ENCODE measurements at regions not wholly inside any gene's neighbourhood (a gene's known extent, or its start where the extent isn't known, plus 50 kb on each side); places are given as distances from the start of the nearest gene placed in this dataset.
"Not testable (repeated sequence)": the region's sequence is repeated elsewhere in the genome, so short reads cannot be mapped to it uniquely, and the experiment has no call there.

DNA sequence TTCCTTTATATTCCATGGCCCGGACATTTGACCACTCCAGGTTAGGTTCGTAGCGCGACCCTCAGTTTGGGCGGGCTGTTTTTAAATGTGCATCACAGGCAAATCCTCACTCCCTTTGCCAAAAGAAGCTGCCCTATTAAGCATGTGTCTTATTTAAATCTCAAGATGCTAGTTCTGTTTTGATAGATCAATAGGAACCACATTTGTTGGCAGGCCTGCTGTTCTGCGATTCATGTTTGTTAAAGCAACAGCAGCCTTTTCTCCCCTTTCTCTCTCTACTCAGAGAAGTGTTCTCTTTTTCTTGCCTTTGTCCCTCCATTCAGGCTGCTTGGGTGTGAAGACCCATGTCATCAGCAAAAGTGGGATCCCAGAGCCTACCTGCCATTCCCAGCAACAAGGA is 212.0 kb upstream of the SSTR4 start:
- DNase-seq, result no peak

DNA sequence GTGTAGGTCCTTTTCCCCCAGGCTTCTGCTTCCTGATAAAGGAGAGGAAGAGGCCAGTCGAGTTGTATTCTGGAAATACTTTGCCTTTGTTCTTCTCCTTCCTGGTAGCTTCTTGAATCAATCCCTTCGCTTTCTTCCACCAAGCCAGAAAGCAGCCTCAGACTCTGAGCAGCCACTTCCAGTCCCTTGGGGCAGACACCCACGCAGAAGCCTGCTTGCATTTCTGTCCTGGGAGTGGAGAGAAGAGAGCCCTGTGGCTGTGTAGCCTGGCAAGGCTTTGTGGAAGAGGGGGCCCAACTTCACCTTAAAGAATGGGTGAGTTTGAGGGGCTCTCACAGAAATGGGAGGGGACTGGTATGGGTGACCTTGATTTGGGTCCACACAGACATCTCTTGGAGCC is 211.0 kb upstream of the SSTR4 start:
- DNase-seq, result no peak

DNA sequence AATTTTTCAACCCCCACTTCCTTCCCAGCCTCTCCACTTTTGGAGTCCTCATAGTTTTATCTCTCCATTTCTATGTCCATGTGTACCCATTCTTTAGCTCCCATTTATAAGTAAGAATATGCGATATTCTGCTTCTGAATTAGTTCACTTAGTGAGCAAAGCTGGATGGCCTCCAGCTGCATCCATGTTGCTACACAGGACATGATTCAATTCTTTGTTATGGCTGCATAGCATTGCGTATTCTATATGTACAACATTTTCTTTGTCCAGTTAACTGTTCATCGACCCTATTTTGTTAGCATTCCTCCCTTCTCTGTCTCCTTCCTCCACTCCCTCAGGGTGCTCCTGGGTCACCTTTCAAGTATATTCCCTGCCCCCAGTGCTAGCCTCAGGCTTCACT is 210.0 kb upstream of the SSTR4 start:
- no peak for DNase-seq

DNA sequence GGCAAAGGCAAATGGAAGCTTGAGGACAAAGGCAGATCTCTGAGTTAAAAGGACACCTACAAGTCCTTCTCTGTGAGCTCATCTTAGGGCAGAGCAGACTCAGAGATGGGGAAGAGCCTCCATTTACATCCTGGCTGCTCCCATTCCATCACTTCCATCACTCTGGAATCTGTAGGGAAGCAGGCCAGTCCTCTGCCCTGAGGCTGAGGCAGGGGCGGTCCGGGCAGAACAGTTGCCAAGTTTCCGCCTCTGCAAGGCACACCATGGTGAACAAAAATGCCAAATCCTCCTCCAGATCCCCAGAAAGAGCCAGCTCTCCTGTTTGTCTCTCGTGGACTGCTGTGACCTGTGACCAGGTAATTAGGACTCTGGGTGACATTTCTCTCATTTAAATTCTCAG is 209.6 kb upstream of the SSTR4 start:
- no peak for DNase-seq

DNA sequence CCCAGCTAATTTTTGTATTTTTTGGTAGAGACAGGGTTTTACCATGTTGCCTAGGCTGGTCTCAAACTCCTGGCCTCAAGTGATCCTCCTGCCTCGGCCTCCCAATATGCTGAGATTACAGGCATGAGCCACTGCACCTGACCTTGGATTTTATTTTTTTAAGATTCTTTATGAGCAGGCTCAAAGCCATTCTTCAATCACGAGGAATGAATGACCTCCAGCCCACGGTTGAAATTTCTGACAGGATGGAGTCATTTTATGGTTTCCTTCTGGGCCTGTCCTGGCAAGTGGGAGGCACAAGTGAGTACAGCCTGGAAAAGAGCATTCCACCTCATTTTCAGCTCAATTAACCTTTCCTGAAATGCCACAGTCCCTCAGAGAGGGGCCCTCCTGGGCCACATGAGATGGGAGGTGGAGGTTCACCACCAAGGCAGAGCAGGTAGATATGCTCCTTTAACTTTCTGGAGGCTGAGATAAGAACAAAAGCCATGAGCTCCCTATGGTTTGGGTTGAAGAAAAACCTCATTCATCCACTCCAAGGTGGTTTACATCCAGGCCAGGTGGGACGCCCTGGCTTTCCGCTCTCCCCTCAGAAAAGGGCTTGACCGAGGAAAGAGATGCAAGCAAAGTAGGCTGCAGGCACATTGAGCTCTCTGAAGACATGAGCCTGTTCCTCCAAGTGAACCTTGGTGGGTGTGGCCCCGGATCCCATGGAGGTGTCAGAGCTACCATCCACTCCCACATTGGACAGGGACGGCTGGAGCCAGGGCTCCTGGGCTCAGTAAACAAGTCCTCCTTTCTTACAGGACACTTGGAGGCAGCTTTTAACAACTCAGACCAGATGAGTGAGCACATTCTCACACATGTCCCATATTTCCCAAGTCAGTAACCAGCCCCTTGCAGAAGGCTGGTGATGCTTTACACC is 208.5 kb upstream of the SSTR4 start:
- no peak for DNase-seq

DNA sequence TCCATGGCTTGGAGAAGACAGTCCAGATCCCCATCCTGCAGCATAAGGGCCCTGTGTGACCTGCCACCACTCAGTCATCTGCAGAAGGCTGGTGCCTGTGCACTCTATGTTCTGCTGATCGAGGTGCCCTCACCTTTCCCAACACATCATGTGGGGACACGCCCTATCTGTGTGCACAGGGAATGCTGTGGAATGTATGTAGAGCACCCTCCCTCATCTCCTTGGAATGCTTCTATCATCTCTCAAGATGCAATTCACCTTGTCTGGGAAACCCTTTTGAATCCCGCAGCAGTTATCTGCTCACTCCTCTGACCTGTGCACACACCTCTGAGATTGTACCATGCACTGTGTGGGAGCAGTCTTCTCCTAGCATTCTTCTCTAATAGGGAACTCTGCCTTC is 207.2 kb upstream of the SSTR4 start:
- DNase-seq, result no peak

DNA sequence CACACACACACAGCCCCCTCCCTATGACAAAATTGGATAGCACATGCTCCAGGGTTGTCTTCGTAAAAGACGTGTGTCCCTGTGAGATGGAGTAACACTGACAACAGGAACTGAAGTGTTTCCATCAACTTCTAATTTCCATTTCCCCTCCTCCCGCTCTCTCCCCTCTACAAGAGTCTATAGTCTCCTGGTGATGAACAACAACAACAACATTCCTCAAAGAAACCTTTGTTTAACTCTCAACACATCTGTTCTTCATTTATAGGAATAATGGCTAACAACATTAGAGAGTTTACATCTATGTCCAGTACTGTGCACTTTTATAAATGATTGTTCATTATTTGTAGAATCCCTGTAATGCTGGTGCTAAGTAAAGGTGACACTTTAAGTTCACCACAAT is 205.8 kb upstream of the SSTR4 start:
- DNase-seq, result no peak

DNA sequence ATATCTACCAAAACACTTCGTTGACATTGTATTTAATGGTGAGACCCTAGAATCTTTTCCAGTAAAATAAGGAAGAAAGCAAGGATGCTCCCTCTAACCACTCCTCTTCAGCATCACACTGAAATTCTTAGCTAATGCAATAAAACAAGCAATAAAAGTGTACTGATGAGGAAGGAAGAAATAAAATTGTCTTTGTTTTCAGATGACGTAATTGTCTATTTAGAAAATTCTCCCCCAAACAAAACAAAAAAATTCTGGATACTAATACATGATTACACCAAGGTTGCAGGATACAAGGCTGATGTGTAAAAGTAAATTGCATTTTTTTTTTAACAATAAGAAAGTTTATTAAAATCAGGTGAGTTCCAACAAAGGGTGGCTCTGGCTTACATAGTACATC is 205.0 kb upstream of the SSTR4 start:
- no peak for DNase-seq

DNA sequence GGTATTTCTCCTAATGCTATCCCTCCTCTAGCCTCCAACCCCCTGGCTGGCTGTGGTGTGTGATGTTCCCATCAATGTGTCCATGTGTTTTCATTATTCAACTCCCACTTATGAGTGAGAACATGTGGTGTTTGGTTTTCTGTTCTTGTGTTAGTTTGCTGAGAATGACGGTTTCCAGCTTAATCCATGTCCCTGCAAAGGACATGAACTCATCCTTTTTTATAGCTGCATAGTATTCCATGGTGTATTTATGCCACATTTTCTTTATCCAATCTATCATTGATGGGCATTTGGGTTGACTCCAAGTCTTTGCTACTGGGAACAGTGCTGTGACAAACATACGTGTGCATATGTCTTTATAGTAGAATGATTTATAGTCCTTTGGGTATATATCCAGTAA is 204.4 kb upstream of the SSTR4 start:
- not testable (repeated sequence) for DNase-seq

DNA sequence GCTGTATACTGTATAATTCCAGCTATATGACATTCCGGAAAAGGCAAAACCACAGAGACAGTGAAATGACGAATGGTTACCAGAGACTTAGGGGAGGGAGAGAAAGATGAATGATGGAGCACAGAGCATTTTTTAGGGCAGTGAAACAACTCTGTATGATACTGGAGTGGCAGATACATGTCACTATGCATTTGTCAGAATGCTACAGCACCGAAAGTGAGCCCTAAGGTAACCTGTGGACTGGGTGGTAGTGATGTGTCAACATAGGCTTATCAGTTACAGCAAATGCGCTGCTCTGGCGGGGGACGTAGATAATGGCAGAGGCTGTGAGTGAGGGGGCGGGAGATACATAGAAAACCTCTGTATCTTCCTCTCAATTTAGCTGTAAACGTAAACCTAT is 201.3 kb upstream of the SSTR4 start:
- no peak for DNase-seq

DNA sequence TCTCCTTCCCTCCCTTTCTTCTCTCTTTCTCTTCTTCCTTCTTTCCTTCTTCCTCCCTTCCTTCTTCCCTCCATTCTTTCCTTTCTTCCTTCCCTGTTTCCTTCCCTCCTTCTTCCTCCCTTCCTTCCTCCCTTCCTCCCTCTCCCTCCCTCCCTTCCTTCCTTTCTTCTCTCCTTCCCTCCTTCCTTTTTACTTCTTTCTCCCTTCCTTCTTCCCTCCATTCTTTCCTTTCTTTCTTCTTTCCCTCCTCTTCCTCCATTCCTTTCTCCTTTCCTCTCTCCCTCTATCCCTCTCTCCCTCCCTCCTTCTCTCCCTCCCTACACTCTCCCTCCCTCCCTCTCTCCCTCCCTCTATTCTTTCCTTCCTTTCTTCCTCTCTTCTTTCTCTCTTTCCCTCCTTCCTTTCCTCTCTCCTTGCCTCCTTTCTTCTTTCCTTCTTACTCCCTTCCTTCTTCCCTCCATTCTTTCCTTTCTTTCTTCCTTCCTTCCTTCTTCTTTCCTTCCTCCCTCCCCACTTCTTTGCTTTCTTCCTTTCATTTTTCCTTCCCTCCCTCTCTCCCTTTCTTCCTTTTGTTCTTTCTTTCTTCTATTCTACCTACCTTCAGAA is 200.4 kb upstream of the SSTR4 start:
- DNase-seq, result no peak

DNA sequence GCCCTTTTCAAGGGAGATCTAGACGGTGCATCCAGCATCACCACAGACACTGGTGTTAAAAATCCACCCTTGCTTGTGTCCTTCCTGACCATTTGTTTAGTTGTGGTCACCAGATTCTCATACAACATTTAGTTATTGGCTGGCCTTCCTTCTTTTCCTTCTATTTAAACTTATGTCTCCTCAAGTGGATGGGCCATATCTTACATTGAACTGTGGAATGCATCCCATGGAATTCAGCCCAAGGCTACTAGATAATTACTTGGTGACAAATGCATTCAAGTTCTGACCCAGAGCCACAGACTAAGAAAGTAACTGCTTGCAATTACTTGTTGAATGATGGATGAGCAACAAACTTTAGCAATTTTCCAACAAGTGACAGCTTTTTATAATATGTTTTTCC is 198.9 kb upstream of the SSTR4 start:
- no peak for DNase-seq

DNA sequence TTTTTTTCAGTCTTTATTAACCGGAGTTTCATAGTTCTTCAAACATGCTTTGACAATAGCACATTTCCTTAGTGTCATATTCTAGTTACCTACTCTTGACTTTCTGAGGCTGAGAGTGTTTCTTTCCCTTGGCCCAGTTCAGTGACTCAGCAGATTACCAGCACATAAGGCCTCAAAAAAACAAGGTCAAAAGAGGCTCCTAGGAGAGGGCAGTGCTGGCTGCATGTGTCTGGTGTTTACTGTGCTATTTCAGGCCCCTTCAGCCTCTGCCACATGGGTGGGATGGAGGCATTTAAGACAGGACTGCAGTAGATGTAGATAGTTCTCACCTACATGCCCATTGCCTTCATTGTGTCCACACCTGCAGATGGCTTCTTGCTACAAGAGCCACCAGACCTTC is 198.2 kb upstream of the SSTR4 start:
- DNase-seq, result no peak

DNA sequence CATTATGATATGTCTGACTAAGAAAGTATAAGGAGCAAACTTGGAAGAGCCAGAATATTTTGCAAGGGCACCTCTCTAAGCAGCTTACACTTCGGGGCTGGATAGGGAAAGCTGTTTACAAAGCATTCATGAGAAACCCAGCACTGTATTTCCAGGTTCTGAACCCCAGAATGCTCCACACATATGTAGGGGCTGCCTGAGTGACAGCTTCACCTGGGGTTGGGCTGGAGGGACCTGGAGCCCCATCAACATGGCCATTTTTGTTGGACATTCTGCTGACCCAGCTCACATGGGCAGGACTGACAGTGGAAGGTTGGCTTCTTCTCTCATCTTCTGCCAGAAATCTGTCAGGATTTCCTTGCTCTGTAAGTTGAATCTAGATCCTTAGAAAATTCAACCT is 197.1 kb upstream of the SSTR4 start:
- DNase-seq, result no peak

DNA sequence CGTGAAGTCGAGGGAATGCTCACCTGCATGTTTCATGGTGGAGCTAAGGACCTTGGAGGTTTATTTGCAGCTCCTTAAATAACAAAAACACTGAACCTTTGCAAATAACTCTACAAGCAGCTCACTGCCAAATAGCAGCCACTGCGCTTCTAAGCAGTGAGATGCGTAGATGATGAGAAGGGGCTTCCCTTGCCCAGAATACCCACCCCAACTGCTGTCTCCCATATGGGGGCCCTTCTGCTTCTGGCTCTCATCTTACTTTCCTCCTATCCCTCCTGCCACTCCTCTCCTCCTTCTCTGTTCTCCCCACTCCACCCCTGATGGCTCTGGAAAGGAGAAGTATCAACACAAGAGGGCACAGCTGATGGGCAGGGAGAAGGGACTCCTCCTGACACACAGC is 193.3 kb upstream of the SSTR4 start:
- no peak for DNase-seq

DNA sequence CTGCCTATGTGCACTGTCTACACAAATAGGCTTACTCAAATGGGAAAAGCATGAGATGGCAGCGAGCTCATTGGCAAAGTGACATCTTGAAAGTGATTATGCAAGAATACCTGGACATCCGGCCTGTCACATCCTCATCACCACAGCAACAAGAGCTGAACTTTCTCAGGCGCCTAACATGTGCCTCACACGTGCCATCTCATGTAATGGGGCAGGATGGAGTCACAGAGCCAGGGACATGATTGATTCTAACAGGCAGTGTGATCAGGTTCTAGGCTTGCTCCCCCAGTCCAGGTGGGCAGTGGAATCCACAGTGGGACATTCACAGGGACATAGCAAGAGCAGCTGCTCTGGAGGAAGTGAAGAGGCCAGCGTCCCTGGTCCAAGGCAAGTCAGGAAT is 192.3 kb upstream of the SSTR4 start:
- no peak for DNase-seq

DNA sequence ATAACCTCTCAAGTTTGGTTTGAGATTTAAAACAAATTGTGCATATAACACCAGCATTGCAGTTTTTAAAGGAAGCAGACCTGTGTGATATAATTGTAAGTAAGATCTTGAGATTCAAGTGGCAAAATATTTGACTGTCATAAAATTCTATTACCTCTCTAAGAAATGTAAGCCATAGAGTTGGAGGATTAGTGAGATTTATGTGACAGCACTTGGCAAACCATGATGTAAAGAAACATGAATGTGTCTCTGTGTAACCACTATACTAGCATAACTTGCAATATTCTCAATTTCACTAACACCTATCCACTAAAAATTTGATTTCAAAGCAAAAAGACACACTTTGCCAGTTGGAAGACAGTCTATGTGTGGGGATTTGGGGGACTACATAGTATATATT is 190.2 kb upstream of the SSTR4 start:
- no peak for DNase-seq

DNA sequence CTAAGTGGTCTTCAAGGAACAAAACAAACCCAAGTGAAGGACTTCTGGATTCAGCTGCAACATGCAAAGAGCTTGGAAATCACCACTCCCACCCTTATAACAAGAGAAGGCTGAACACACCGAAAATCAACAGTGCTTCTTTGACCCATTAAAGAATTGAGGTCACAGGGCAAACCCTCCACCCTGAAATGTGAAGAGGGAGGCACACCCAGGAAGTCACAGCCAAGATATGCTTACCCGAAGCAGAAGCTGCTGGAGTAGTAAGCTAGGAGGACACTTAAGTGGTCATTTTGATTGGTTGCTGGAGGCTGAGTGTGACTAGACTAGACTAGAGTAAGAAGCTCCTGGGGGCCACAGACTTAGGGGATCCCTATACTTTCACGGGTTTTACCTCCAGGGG is 188.2 kb upstream of the SSTR4 start:
- DNase-seq, result no peak

DNA sequence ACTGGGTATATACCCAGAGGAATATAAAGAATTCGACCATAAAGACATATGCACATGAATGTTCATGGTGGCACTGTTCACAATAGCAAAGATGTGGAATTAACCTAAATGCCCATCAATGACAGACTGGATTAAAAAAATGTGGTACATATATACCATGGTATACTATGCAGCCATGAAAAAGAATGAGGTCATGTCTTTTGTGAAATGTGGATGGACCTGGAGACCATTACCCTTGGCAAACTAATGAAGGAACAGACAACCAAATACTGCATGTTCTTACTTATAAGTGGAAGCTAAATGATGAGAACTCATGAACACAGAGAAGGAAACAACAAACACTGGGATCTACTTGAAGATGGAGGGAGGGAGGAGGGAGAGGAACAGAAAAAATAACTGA is 186.7 kb upstream of the SSTR4 start:
- DNase-seq, result no peak

DNA sequence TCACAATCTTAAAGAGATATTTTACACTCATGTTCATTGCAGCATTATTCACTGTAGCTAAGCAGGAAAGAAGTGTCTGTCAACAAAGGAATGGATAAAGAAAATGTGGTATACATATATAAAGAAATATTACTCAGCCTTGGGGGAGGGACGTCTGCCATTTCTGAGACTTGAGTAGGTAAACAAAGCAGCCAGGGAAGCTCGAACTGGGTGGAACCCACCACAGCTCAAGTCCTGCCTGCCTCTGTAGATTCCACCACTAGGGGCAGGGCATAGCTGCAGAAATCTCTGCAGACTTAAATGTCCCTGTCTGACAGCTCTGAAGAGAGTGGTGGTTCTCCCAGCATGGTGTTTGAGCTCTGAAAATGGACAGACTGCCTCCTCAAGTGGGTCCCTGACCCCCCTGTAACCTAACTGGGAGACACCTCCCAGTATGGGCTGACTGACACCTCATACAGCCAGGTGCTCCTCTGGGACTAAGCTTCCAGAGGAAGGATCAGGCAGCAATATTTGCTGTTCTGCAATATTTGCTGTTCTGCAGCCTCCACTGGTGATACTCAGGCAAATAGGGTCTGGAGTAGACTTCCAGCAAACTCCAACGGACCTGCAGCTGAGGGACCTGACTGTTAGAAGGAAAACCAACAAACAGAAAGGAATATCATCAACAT is 183.3 kb upstream of the SSTR4 start:
- DNase-seq, result not testable (repeated sequence)

DNA sequence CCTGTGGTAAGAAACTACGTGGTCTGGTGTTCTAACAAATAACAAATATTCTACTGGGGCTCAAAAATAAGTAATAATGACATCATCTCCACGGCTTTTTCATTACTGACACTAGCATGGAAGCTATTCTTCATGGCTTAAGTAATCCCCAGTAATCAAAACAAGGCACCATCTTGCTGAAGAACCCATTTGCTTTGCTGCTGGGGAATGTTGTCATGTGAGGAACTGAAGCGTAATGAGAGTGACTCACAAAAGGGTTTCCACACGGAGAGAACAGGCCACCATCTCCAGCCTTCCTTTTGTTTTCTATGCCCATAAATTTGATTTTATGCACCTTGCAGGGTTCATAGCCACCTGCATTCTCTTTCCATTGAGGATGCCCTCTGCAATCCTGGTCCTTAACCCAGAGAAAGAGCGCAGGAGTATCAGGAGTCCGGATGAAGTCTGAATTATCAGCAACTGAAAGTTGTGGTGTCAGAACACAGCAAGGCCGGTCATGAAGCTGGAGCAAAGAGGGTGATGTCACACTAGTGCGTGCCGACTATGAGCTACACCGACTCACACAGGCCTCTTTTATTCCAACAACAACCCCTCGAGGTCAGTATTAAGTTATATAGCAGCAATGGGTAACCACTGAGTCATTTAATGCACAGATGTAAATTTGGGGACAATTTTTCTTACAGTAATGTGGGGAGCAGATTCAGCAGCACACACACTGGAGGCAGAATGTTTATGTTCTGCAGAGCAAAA is 173.7 kb upstream of the SSTR4 start:
- DNase-seq, result no peak

DNA sequence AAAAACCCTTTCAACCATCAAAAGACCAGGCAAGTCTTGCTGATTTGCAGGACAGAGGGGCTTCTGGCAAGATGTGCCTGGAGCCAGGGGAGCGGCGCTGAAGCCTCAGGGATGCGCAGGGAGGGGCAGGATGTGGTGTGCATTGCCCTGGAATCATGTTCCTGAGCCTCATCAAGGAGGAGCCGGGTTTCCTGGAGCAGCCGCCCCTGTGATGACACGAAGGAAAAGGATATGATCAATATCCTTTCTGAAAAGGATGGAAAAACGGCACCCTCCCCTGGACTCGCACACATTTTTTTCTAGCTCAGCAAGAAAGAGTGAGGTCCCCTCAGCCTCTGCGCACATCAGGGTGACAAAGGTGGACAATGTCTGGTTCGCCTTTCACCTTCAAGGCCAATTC is 173.1 kb upstream of the SSTR4 start:
- DNase-seq, result no peak

DNA sequence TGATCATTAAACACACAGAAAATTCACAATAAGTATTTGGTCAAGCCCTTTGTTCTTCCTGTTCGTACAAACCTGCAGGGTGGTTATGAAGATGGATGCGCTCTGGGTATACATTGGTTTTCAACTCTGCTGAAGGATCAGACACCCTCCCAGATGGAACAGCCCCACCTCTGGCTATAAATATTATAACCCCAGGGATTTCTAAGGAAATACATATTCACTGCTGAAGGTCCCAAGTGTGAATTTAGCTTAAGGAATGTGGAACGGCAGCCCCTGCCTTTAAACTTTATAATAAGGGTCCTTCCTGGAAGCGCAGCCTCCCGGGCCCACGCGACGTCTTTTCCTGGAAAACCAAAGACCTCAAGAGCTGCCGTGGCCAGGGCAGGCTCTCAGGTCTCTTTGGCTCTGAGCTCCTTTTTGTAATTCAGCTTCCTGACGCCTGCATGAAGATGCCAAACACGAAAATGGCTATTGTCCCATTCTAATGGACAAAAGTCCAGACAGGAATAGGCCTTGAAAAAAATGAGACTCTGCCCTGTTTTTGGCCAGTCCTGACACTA is 172.4 kb upstream of the SSTR4 start:
- DNase-seq, result no peak
